IPS DF 6.9 (cell line): ENCODE measurements at regions not wholly inside any gene's neighbourhood (a gene's known extent, or its start where the extent isn't known, plus 50 kb on each side); places are given as distances from the start of the nearest gene placed in this dataset.

Experiments
- DNase-seq: peaks from one replicate; pipeline ENCODE4 v3.0.0-alpha.2; 2013; ENCODE audit warnings: low read depth, low spot score
- H3K27ac ChIP-seq: one replicate; pipeline ENCODE4 v1.5.1; 2013; ENCODE audit warnings: low read length, control low read depth
- H3K27me3 ChIP-seq: 2 replicates; pipeline ENCODE4 v1.6.1; 2013; ENCODE audit warnings: mild to moderate bottlenecking, low read length; ENCODE audit not compliant: control insufficient read depth, insufficient read depth
- H3K36me3 ChIP-seq: 2 replicates; pipeline ENCODE4 v1.6.1; 2013; ENCODE audit warnings: low read length; ENCODE audit not compliant: control insufficient read depth, insufficient read depth
- H3K4me1 ChIP-seq: 2 replicates; pipeline ENCODE4 v1.6.1; 2013; ENCODE audit warnings: low read length; ENCODE audit not compliant: control insufficient read depth, insufficient read depth
- H3K4me3 ChIP-seq: 2 replicates; pipeline ENCODE4 v1.5.1; 2013; ENCODE audit warnings: mild to moderate bottlenecking, low read length
- H3K9me3 ChIP-seq: 2 replicates; pipeline ENCODE4 v1.6.1; 2013; ENCODE audit warnings: low read length, inconsistent platforms; ENCODE audit not compliant: control insufficient read depth, insufficient read depth
- WGBS: extraction: QIAGEN DNeasy Blood & Tissue Kit; methylation state at CpG from one replicate; pipeline ENCODE4 v1.1.7; 2013; ENCODE audit warnings: mixed read lengths, missing lambda C conversion rate; ENCODE audit not compliant: insufficient read length, insufficient coverage; 5-methylcytosine and 5-hydroxymethylcytosine counted together

- Histone ChIP-seq H3K27ac (no peak overlapping the region), H3K9me3 (no peaks in the 10 kb centered on the region), H3K4me3 (no peak overlapping the region), H3K27me3 (peaks cover 11% of the 10 kb centered on the region), H3K4me1 (no peaks in the 10 kb centered on the region), H3K36me3 (no peaks in the 10 kb centered on the region)
- no peak for DNase-seq
These were observed 105.3 kb upstream of the ACP3 start for GRCh38 chr3:132211896-132212295.

- Histone ChIP-seq H3K4me1 (no peaks in the 10 kb centered on the region), H3K36me3 (no peaks in the 10 kb centered on the region), H3K4me3 (no peak overlapping the region), H3K27ac (no peak overlapping the region), H3K27me3 (no peaks in the 10 kb centered on the region; the same call in 1 of the 2 replicates), H3K9me3 (no peaks in the 10 kb centered on the region)
- WGBS, result no CpG with 5 or more reads among the region's 3 CpGs
- no peak for DNase-seq
These were observed 98.1 kb upstream of the ACP3 start for GRCh38 chr3:132218817-132219755.

- no peaks in the 10 kb centered on the region for H3K9me3 ChIP-seq
- H3K4me1 ChIP-seq, result no peaks in the 10 kb centered on the region; the same call in 1 of the 2 replicates
- no peaks in the 10 kb centered on the region for H3K36me3 ChIP-seq
- no peak for DNase-seq
- no peak overlapping the region for H3K27ac ChIP-seq
- no peak overlapping the region for H3K4me3 ChIP-seq
- no CpG with 5 or more reads among the region's 4 CpGs for WGBS
- H3K27me3 ChIP-seq, result no peaks in the 10 kb centered on the region
These were observed 96.2 kb upstream of the ACP3 start for GRCh38 chr3:132220986-132221385.

- WGBS, result no CpG with 5 or more reads among the region's 6 CpGs
- no peak for DNase-seq
- Histone ChIP-seq H3K4me1 (no peaks in the 10 kb centered on the region; the same call in 1 of the 2 replicates), H3K36me3 (no peaks in the 10 kb centered on the region), H3K27me3 (no peaks in the 10 kb centered on the region), H3K4me3 (no peak overlapping the region), H3K9me3 (no peaks in the 10 kb centered on the region), H3K27ac (no peak overlapping the region)
These were observed 94.2 kb upstream of the ACP3 start for GRCh38 chr3:132222868-132223538.

DNA sequence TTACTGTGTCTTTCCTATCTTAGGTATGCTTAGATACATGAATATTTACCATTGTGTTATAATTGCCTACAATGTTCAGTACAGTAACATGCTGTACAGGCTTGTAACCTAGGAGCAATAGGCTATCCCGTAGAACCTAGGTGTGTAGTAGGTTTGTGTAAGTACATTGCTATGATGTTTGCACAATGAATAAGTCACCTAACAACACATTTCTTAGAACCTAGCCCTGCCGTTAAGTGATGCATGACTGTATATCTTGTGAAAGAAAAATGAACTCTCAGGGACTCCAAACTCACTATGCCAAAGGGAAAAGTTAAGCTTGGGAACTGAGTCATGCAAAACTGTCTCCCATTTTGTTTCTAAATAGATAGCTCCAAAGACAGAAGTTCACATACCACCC, 91.5 kb upstream of the ACP3 start:
- no peaks in the 10 kb centered on the region for H3K9me3 ChIP-seq
- H3K27ac ChIP-seq, result no peak overlapping the region
- H3K36me3 ChIP-seq, result no peaks in the 10 kb centered on the region
- H3K4me1 ChIP-seq, result no peaks in the 10 kb centered on the region; the same call in 1 of the 2 replicates
- no peak for DNase-seq
- WGBS, result no CpG with 5 or more reads among the region's 2 CpGs
- no peak overlapping the region for H3K4me3 ChIP-seq
- no peaks in the 10 kb centered on the region for H3K27me3 ChIP-seq

DNA sequence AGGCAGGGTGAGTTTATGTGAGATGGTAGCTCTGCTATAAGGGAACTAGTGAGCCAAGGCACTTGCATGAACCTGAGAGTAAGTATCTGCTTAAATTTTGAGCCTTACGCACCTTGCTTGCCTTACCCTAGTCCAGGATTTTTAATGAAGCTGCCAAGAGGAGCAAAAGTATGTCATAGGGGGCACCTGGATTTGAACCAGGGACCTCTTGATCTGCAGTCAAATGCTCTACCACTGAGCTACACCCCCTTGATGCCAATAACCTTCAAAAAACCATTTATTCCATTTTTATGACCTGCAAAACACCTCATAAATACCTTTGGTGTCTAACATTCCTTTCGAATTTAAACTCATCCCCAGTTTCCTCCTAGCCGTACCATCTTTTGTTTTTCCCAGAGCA, 88.3 kb upstream of the ACP3 start:
- no peak overlapping the region for H3K4me3 ChIP-seq
- 100% methylated on average over 1 of the region's 3 CpGs for WGBS

GRCh38 chr3:132229641-132230040, 87.6 kb upstream of the ACP3 start:
- Histone ChIP-seq H3K27me3 (no peaks in the 10 kb centered on the region), H3K36me3 (no peaks in the 10 kb centered on the region), H3K4me1 (no peaks in the 10 kb centered on the region; the same call in 1 of the 2 replicates), H3K4me3 (no peak overlapping the region), H3K27ac (no peak overlapping the region), H3K9me3 (no peaks in the 10 kb centered on the region)
- no peak for DNase-seq
- no CpG with 5 or more reads among the region's 2 CpGs for WGBS

More for the DNA sequence above, 88.3 kb upstream of the ACP3 start:
- Histone ChIP-seq H3K9me3 (no peaks in the 10 kb centered on the region), H3K27ac (no peak overlapping the region), H3K4me1 (no peaks in the 10 kb centered on the region; the same call in 1 of the 2 replicates), H3K36me3 (no peaks in the 10 kb centered on the region), H3K27me3 (no peaks in the 10 kb centered on the region)
- DNase-seq, result no peak

GRCh38 chr3:132230156-132231000, 86.8 kb upstream of the ACP3 start:
- no peaks in the 10 kb centered on the region for H3K27me3 ChIP-seq
- H3K36me3 ChIP-seq, result no peaks in the 10 kb centered on the region
- H3K27ac ChIP-seq, result no peak overlapping the region
- no CpG with 5 or more reads among the region's 8 CpGs for WGBS
- H3K4me1 ChIP-seq, result no peaks in the 10 kb centered on the region; the same call in 1 of the 2 replicates
- no peak overlapping the region for H3K4me3 ChIP-seq
- DNase-seq, result no peak
- H3K9me3 ChIP-seq, result no peaks in the 10 kb centered on the region

DNA sequence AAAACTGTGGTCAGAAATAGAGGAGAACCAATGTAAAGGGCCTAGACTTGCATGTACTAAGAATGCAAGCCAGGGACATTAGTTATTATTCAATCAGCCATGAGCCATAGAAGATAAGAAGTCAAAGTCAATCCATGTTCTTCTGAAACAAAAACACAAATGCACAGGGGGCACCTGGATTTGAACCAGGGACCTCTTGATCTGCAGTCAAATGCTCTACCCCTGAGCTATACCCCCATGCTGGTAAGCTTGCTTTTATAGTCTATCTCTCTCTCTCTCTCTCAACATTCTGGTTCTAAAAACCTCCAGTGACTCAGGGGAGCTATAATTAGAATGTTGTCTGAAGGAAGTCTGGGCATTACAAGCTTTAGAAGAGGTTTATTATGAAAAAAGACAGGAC, 85.6 kb upstream of the ACP3 start:
- no peaks in the 10 kb centered on the region for H3K4me1 ChIP-seq
- no peaks in the 10 kb centered on the region for H3K9me3 ChIP-seq
- no peaks in the 10 kb centered on the region for H3K36me3 ChIP-seq
- H3K4me3 ChIP-seq, result no peak overlapping the region
- no peaks in the 10 kb centered on the region for H3K27me3 ChIP-seq
- H3K27ac ChIP-seq, result no peak overlapping the region
- DNase-seq, result no peak

DNA sequence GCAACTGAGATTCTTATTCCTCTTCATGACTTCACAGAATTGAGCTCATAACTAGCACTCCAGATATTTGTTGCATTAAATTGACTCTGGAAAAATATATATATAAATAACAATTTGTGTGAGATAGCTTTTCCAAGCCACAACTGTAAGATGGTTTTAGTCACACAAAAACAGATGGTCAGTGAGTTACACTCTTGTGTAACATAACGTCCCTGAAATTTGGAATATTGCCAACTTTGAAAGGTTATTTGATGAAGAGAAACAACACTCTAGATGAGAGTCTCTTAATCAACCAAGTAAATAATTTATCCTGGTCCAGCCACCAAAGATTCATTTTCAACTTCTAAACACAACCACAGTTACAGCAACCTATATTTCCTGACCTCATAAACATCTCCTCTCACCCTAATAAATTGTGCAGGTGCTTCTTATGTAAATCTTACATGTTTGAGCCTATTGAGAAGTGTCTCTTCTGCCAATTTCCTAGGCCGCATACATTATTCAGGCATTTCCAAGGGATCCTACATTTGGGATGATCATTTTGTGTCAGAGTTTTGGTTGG, 84.9 kb upstream of the ACP3 start:
- H3K4me3 ChIP-seq, result no peak overlapping the region
- WGBS, result no CpG with 5 or more reads among the region's 2 CpGs
- no peaks in the 10 kb centered on the region for H3K27me3 ChIP-seq
- no peaks in the 10 kb centered on the region for H3K4me1 ChIP-seq
- no peak overlapping the region for H3K27ac ChIP-seq
- no peak for DNase-seq
- H3K36me3 ChIP-seq, result no peaks in the 10 kb centered on the region
- H3K9me3 ChIP-seq, result no peaks in the 10 kb centered on the region
